IPS DF 6.9 (cell line): ENCODE measurements at regions not wholly inside any gene's neighbourhood (a gene's known extent, or its start where the extent isn't known, plus 50 kb on each side); places are given as distances from the start of the nearest gene placed in this dataset.
"Not testable (repeated sequence)": the region's sequence is repeated elsewhere in the genome, so short reads cannot be mapped to it uniquely, and the experiment has no call there.

Experiments used
- DNase-seq: peaks from one replicate; pipeline ENCODE4 v3.0.0-alpha.2; 2013; ENCODE audit warnings: low read depth, low spot score
- H3K27ac ChIP-seq: one replicate; pipeline ENCODE4 v1.5.1; 2013; ENCODE audit warnings: low read length, control low read depth
- H3K27me3 ChIP-seq: 2 replicates; pipeline ENCODE4 v1.6.1; 2013; ENCODE audit warnings: mild to moderate bottlenecking, low read length; ENCODE audit not compliant: control insufficient read depth, insufficient read depth
- H3K36me3 ChIP-seq: 2 replicates; pipeline ENCODE4 v1.6.1; 2013; ENCODE audit warnings: low read length; ENCODE audit not compliant: control insufficient read depth, insufficient read depth
- H3K4me1 ChIP-seq: 2 replicates; pipeline ENCODE4 v1.6.1; 2013; ENCODE audit warnings: low read length; ENCODE audit not compliant: control insufficient read depth, insufficient read depth
- H3K4me3 ChIP-seq: 2 replicates; pipeline ENCODE4 v1.5.1; 2013; ENCODE audit warnings: mild to moderate bottlenecking, low read length
- H3K9me3 ChIP-seq: 2 replicates; pipeline ENCODE4 v1.6.1; 2013; ENCODE audit warnings: low read length, inconsistent platforms; ENCODE audit not compliant: control insufficient read depth, insufficient read depth
- WGBS: extraction: QIAGEN DNeasy Blood & Tissue Kit; methylation state at CpG from one replicate; pipeline ENCODE4 v1.1.7; 2013; ENCODE audit warnings: mixed read lengths, missing lambda C conversion rate; ENCODE audit not compliant: insufficient read length, insufficient coverage; 5-methylcytosine and 5-hydroxymethylcytosine counted together

DNA sequence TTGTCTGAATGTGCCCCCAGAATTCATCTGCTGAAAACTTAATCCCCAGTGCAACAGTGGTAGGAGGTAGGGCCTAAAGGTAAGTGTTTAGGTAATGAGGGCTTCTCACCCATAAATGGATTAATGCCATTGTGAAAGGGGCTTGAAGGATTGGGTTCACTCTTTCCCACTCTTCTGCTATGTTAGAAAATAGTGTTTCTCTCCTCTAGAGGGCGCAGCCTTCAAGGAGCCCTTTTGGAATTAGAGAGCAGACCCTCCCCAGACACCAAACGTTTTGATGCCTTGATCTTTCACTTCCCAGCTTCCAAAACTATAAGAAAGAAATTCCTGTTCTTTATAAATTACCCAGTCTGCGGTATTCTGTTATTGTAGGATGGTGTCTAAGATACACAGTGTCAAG lies 706.4 kb downstream of the SMARCA1 start:
- H3K27ac ChIP-seq = no peak overlapping the region
- no peaks in the 10 kb centered on the region for H3K4me1 ChIP-seq
- peak; percentile 7 for DNase-seq
- H3K4me3 ChIP-seq = no peak overlapping the region
- no peaks in the 10 kb centered on the region for H3K9me3 ChIP-seq
- WGBS = no CpG with 5 or more reads among the region's 3 CpGs
- no peaks in the 10 kb centered on the region for H3K36me3 ChIP-seq
- no peaks in the 10 kb centered on the region for H3K27me3 ChIP-seq

DNA sequence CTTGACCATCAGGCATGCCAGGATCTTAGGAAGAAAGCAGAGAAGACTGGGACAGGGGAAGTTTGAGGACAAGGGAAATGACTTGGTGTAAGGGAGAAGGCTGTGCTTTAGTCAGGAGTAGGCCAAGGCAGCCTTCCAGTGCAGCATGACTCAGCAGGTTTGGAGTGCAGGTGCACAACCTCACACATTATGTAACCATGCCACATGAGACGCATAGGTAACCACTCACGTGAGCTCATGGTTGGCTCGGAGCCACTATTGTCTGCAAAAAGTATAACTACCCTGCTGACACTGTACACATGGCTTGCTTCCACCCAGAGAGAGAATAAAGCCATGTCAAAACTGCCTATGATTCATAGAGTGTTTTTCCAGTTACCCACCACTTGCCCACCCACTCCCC lies 715.9 kb downstream of the SMARCA1 start:
- Histone ChIP-seq H3K36me3 (no peaks in the 10 kb centered on the region), H3K27me3 (no peaks in the 10 kb centered on the region), H3K9me3 (no peaks in the 10 kb centered on the region), H3K4me1 (no peaks in the 10 kb centered on the region), H3K4me3 (no peak overlapping the region), H3K27ac (no peak overlapping the region)
- no peak for DNase-seq
- WGBS = no CpG with 5 or more reads among the region's 3 CpGs

DNA sequence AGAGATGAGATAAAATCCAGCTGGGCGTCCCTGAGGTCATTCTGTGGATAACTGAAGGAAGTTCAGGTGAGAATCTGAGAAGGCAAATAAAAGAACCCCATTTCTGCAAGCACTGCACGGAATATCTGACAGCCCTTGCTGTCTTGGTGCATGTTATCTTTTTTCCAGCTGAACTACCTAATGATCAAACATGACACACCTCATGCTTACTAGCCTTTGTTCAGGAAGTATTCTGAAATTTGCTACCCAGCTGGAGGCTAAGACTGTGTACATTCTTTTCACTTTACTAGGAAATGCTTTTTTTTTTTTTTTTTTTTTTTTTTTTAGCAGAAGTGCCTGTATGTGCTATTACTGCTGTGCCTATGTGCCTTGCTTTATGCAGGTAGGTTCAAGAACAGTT lies 718.1 kb downstream of the SMARCA1 start:
- DNase-seq = no peak
- Histone ChIP-seq H3K4me1 (no peaks in the 10 kb centered on the region), H3K27me3 (no peaks in the 10 kb centered on the region), H3K9me3 (no peaks in the 10 kb centered on the region), H3K36me3 (no peaks in the 10 kb centered on the region), H3K4me3 (no peak overlapping the region), H3K27ac (no peak overlapping the region)
- no CpG with 5 or more reads among the region's 2 CpGs for WGBS

DNA sequence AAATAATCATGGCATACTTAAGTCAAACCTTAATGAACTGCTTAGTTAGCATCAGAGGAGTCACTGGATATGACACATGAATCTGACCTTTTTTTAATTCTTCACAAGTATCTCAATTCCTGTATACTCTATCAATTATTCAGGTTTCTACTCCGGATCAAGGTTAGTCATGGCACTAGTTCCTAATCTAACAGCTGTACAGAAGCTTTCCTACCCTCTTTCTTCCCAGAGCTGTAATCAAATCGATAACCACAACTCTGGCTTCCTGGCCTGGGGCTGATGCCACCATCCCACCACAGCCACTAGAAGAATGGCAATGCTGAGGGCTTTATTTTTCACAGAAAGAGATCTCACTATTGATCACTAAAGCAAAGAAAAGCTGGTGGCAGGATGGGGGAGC lies 718.5 kb downstream of the SMARCA1 start:
- no peaks in the 10 kb centered on the region for H3K9me3 ChIP-seq
- no peaks in the 10 kb centered on the region for H3K36me3 ChIP-seq
- no peak for DNase-seq
- H3K27me3 ChIP-seq = no peaks in the 10 kb centered on the region
- no peak overlapping the region for H3K27ac ChIP-seq
- no peaks in the 10 kb centered on the region for H3K4me1 ChIP-seq
- no peak overlapping the region for H3K4me3 ChIP-seq
- WGBS = no CpG with 5 or more reads among the region's 2 CpGs

DNA sequence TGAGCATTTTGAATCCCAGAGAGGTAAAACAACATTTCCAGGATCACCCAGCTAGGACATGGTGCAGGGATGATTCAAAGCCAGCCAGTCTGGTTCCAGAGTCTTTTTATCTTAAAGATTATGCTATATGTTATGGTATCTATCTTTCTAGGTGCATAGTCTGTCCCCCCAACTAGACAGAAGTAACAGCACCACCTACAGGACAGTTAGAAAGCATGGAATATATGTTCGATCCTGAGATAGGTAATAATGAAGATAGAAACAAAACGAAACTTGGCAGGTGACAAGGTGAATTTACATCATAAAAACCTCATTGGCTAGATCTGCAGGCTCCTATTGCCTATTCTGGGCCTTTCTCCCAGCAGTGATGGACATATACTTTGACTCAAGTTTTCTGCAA lies 723.2 kb downstream of the SMARCA1 start:
- H3K9me3 ChIP-seq = no peaks in the 10 kb centered on the region
- no peaks in the 10 kb centered on the region for H3K27me3 ChIP-seq
- H3K36me3 ChIP-seq = no peaks in the 10 kb centered on the region
- no peak for DNase-seq
- no peak overlapping the region for H3K27ac ChIP-seq
- WGBS = no CpG with 5 or more reads among the region's 2 CpGs
- no peaks in the 10 kb centered on the region for H3K4me1 ChIP-seq
- no peak overlapping the region for H3K4me3 ChIP-seq

DNA sequence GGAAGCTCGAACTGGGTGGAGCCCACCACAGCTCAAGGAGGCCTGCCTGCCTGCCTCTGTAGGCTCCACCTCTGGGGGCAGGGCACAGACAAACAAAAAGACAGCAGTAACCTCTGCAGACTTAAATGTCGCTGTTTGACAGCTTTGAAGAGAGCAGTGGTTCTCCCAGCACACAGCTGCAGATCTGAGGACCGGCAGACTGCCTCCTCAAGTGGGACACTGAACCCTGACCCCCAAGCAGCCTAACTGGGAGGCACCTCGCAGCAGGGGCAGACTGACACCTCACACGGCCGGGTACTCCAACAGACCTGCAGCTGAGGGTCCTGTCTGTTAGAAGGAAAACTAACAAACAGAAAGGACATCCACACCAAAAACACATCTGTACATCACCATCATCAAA lies 730.9 kb upstream of the ACTRT1 start:
- H3K4me1 ChIP-seq, H3K4me3 ChIP-seq, H3K36me3 ChIP-seq, H3K27me3 ChIP-seq, H3K9me3 ChIP-seq, H3K27ac ChIP-seq, DNase-seq: not testable (repeated sequence)
- WGBS = no CpG with 5 or more reads among the region's 6 CpGs

DNA sequence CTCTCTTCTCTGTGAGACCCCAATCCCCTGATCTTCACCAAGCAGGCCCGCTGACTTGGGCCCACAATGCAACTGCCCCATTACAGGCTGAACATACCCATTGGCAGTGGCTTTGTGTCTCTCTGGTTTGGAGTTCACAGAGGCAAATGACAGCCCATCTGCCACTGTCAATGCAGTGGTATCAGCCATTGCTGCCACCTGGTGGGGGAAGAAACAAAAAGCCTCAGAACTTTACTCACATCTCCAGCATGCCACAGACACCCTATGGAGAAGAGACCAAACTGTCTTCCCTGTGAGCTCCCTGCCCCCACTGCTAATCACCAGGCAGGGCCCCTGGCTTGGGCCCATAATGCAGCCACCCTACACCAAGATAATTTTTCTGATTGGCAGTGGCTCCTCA lies 729.3 kb upstream of the ACTRT1 start:
- Histone ChIP-seq H3K4me1 (peaks cover 2% of the 10 kb centered on the region; the same call in 1 of the 2 replicates), H3K4me3 (no peak overlapping the region), H3K27me3 (no peaks in the 10 kb centered on the region), H3K36me3 (no peaks in the 10 kb centered on the region), H3K27ac (no peak overlapping the region), H3K9me3 (no peaks in the 10 kb centered on the region)
- WGBS = no CpG with 5 or more reads among the region's 1 CpG
- peak; percentile 13 for DNase-seq

DNA sequence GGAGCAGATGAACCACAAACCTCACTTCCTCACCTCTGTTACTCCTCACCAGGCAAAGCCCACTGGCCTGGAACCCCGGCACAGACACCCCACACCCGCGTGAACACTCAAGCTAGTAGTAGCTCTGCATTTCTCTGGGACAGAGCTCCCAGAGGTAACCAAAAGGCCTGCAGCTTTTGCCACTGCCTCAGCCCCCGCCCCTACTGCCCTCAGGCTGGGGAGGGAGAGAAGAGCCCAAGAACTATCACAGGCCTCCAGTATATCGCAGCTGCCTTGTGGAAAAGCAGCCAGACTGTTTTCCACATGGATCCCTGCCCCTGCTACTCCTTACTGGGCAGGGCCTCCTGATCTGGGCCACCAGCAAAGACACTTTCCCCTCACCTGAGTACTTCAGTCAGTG lies 728.7 kb upstream of the ACTRT1 start:
- H3K36me3 ChIP-seq = no peaks in the 10 kb centered on the region
- no peaks in the 10 kb centered on the region for H3K9me3 ChIP-seq
- DNase-seq = no peak
- no peak overlapping the region for H3K4me3 ChIP-seq
- H3K27ac ChIP-seq = no peak overlapping the region
- H3K27me3 ChIP-seq = no peaks in the 10 kb centered on the region
- no CpG with 5 or more reads among the region's 5 CpGs for WGBS
- peaks cover 2% of the 10 kb centered on the region; the same call in 1 of the 2 replicates for H3K4me1 ChIP-seq

DNA sequence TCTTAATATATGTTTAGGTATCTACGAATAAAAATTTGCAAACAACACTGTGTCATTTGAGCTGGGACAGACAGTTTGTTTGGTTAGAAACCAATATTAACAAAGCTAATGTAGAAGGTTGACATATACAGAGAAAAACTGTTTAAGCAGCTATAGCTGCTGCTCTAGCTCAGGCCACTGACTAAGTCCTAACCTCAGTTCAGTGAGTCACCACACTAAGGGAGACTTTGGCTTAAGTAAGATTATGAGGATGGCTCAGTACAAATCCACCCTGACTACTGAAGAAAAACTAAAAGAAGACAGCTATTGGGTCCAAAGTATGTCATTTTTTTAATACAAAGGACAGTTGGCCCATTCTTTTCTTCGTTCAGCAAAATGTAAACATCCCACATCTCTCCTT lies 717.3 kb upstream of the ACTRT1 start:
- Histone ChIP-seq H3K4me1 (no peaks in the 10 kb centered on the region), H3K27me3 (no peaks in the 10 kb centered on the region), H3K27ac (no peak overlapping the region), H3K36me3 (no peaks in the 10 kb centered on the region), H3K9me3 (no peaks in the 10 kb centered on the region), H3K4me3 (no peak overlapping the region)
- no CpG with 5 or more reads among the region's 2 CpGs for WGBS
- no peak for DNase-seq

DNA sequence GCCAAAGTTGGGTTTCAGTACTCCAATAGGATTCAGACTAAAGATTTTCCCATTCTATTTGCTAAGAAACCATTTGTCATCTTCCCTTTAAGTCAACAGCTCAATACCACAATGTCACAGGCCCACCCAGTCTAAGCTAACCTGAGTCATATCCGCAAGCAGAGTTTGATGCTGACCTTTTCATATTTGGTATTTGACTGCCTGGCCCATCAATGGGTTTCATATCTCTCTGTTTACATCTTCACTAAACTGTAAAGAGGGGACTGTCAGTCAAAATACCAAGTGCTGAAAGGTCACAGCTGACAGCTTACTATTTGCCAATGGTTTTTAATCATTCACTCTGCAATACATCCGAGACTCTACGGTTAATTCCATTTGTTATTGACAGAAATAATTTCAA lies 707.5 kb upstream of the ACTRT1 start:
- H3K4me1 ChIP-seq = no peaks in the 10 kb centered on the region
- no peak overlapping the region for H3K4me3 ChIP-seq
- DNase-seq = no peak

DNA sequence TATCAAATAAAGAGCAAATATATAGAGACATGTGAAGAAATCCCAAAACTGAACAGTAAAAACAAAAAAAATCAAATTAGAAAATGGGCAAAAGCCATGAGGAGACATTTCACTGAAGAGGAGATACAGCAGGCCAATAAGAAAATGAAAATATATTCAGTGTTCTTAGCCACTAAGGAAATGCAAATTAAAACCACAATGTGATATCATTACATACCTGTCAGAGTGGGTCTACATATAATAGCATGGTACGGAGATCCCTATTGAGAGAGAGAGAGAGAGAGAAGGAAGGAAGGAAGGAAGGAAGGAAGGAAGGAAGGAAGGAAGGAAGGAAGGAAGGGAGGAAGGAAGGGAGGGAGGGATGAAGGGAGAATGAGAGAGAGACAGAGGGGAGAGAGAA lies 707.0 kb upstream of the ACTRT1 start:
- no peaks in the 10 kb centered on the region for H3K36me3 ChIP-seq
- H3K4me3 ChIP-seq = no peak overlapping the region
- no peaks in the 10 kb centered on the region for H3K27me3 ChIP-seq
- no peak overlapping the region for H3K27ac ChIP-seq
- DNase-seq = no peak
- no peaks in the 10 kb centered on the region for H3K9me3 ChIP-seq
- no CpG with 5 or more reads among the region's 1 CpG for WGBS
- no peaks in the 10 kb centered on the region for H3K4me1 ChIP-seq

More for the DNA sequence above, 707.5 kb upstream of the ACTRT1 start:
- Histone ChIP-seq H3K9me3 (no peaks in the 10 kb centered on the region), H3K27ac (no peak overlapping the region), H3K27me3 (no peaks in the 10 kb centered on the region), H3K36me3 (no peaks in the 10 kb centered on the region)
- WGBS = no CpG with 5 or more reads among the region's 3 CpGs
